IPS-NIHi11 (cell line): ENCODE measurements at regions not wholly inside any gene's neighbourhood (a gene's known extent, or its start where the extent isn't known, plus 50 kb on each side); places are given as distances from the start of the nearest gene placed in this dataset.
"Not testable (repeated sequence)": the region's sequence is repeated elsewhere in the genome, so short reads cannot be mapped to it uniquely, and the experiment has no call there.

Experiments
- DNase-seq: peaks from one replicate; pipeline ENCODE4 v3.0.0; 2012; ENCODE audit warnings: mixed read lengths, low spot score

GRCh38 chr3:105130911-105131310, 235.8 kb upstream of the ALCAM start:
- no peak for DNase-seq

- DNase-seq = no peak
Observed at GRCh38 chr3:105137911-105138310, 228.8 kb upstream of the ALCAM start.

GRCh38 chr3:105139881-105140560, 226.7 kb upstream of the ALCAM start:
- DNase-seq = no peak

- DNase-seq = no peak
Observed at GRCh38 chr3:105140899-105141367, 225.8 kb upstream of the ALCAM start.

- no peak for DNase-seq
Observed at GRCh38 chr3:105144837-105145236, 221.9 kb upstream of the ALCAM start.

GRCh38 chr3:105145511-105145910, 221.2 kb upstream of the ALCAM start:
- no peak for DNase-seq

GRCh38 chr3:105149197-105149596, 217.5 kb upstream of the ALCAM start:
- not testable (repeated sequence) for DNase-seq

GRCh38 chr3:105152987-105153386, 213.7 kb upstream of the ALCAM start:
- no peak for DNase-seq

- DNase-seq = no peak
Observed at GRCh38 chr3:105154692-105155091, 212.0 kb upstream of the ALCAM start.

- peak; percentile 16 for DNase-seq
Observed at GRCh38 chr3:105157067-105157765, 209.5 kb upstream of the ALCAM start.

GRCh38 chr3:105157766-105158085, 209.0 kb upstream of the ALCAM start:
- no peak for DNase-seq

- no peak for DNase-seq
Observed at GRCh38 chr3:105158286-105158685, 208.4 kb upstream of the ALCAM start.

- DNase-seq = no peak
Observed at GRCh38 chr3:105162448-105162847, 204.3 kb upstream of the ALCAM start.

GRCh38 chr3:105166893-105167292, 199.8 kb upstream of the ALCAM start:
- DNase-seq = no peak

GRCh38 chr3:105170423-105170822, 196.3 kb upstream of the ALCAM start:
- no peak for DNase-seq

GRCh38 chr3:105174017-105174615, 192.6 kb upstream of the ALCAM start:
- DNase-seq = no peak

- no peak for DNase-seq
Observed at GRCh38 chr3:105177576-105177975, 189.1 kb upstream of the ALCAM start.

- no peak for DNase-seq
Observed at GRCh38 chr3:105187344-105187743, 179.4 kb upstream of the ALCAM start.

- DNase-seq = no peak
Observed at GRCh38 chr3:105195260-105195659, 171.4 kb upstream of the ALCAM start.

GRCh38 chr3:105197863-105198262, 168.8 kb upstream of the ALCAM start:
- no peak for DNase-seq

- no peak for DNase-seq
Observed at GRCh38 chr3:105199217-105199616, 167.5 kb upstream of the ALCAM start.

- DNase-seq = no peak
Observed at GRCh38 chr3:105210141-105210540, 156.6 kb upstream of the ALCAM start.

GRCh38 chr3:105214590-105214989, 152.1 kb upstream of the ALCAM start:
- DNase-seq = no peak
